ENCODE measurements at regions not wholly inside any gene's neighbourhood (a gene's known extent, or its start where the extent isn't known, plus 50 kb on each side); places are given as distances from the start of the nearest gene placed in this dataset.

DNA sequence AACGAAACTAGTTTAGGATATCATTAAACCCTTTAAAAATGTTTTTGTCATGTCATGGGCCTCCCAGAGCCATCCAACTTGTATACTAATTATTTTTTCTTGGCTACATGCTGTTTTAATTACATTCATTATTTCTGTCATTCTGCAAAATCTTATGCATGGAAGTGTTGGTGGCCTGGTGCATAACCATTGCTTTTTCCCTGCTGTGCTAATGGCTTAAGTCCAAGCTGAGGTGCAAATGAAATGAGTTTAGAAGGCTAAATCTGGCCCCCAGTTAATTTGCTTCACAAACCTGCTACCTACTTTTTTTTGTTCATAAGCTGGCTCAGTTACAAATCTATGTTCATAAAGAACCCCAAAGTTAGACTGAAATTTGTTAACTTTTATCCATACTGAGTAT, 1249.9 kb downstream of the EPHA7 start:
- TF ChIP-seq, protein P1, sequence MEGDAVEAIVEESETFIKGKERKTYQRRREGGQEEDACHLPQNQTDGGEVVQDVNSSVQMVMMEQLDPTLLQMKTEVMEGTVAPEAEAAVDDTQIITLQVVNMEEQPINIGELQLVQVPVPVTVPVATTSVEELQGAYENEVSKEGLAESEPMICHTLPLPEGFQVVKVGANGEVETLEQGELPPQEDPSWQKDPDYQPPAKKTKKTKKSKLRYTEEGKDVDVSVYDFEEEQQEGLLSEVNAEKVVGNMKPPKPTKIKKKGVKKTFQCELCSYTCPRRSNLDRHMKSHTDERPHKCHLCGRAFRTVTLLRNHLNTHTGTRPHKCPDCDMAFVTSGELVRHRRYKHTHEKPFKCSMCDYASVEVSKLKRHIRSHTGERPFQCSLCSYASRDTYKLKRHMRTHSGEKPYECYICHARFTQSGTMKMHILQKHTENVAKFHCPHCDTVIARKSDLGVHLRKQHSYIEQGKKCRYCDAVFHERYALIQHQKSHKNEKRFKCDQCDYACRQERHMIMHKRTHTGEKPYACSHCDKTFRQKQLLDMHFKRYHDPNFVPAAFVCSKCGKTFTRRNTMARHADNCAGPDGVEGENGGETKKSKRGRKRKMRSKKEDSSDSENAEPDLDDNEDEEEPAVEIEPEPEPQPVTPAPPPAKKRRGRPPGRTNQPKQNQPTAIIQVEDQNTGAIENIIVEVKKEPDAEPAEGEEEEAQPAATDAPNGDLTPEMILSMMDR (conservative IDR thresholded peaks at IDR 0.05 in 1 of 2, IDR thresholded peaks at IDR 0.05 in 1 of 2; ENCODE audit: low read depth in 1 of 2, low read length in 2 of 2): no peak
- TF ChIP-seq EZH2 (IDR thresholded peaks at IDR 0.05; ENCODE audit: low read length, missing control alignments): no peak

All from fibroblast of lung (primary cell).